B cell (primary cell): ENCODE measurements at regions not wholly inside any gene's neighbourhood (a gene's known extent, or its start where the extent isn't known, plus 50 kb on each side); places are given as distances from the start of the nearest gene placed in this dataset.

Source experiments
- EZH2 ChIP-seq: IDR thresholded peaks from 2 replicates; pipeline ENCODE4 v1.6.1; 2012; ENCODE audit warnings: borderline replicate concordance, low read depth, mild to moderate bottlenecking, moderate library complexity, low read length; ENCODE audit not compliant: insufficient read depth, poor library complexity, severe bottlenecking
- TF ChIP-seq, protein P1 (sequence below): fragments of 200-600 bp; IDR thresholded peaks from one replicate; pipeline ENCODE4 v1.8.0; 2022; ENCODE audit warnings: antibody characterized with exemption, mild to moderate bottlenecking

DNA sequence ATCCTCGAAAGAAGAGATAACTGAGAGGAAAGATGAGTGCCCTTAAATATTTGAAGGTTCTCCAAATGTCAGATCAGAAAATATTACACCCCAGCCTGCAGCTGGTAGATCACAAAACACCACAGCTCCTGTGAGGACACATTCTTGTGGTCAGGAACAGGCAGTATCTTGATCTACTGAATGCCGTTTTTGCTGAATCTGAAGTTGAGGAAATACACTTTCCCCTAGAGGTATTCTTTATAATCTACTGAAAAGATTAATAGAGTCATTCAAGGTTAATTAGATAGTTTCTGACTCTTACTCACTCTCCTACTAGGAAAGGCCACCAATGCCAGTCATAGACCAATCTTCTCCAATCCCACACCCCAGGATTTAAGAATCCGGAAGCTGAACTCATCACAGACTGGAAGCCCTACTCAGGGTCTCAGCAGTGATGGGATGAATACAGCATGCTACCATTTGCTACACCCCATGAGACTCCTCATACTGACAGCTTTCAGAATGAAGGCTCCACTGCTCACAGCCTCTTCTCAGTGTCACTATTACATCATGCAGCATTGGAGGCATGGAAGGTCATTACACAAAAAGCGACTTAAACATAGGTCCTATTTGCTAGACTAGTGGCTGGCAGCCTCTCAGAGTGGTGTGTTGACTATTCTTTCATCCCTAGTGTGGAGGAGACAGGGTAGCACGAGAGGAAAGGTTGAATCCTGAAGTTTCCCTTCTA lies 143.9 kb upstream of the SLC1A3 start:
- TF ChIP-seq, protein P1, sequence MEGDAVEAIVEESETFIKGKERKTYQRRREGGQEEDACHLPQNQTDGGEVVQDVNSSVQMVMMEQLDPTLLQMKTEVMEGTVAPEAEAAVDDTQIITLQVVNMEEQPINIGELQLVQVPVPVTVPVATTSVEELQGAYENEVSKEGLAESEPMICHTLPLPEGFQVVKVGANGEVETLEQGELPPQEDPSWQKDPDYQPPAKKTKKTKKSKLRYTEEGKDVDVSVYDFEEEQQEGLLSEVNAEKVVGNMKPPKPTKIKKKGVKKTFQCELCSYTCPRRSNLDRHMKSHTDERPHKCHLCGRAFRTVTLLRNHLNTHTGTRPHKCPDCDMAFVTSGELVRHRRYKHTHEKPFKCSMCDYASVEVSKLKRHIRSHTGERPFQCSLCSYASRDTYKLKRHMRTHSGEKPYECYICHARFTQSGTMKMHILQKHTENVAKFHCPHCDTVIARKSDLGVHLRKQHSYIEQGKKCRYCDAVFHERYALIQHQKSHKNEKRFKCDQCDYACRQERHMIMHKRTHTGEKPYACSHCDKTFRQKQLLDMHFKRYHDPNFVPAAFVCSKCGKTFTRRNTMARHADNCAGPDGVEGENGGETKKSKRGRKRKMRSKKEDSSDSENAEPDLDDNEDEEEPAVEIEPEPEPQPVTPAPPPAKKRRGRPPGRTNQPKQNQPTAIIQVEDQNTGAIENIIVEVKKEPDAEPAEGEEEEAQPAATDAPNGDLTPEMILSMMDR: no peak
- TF ChIP-seq EZH2: no peak
